ENCODE measurements at regions not wholly inside any gene's neighbourhood (a gene's known extent, or its start where the extent isn't known, plus 50 kb on each side); places are given as distances from the start of the nearest gene placed in this dataset.

- TF ChIP-seq CTCF (conservative IDR thresholded peaks at IDR 0.05) (no peak), ZFX (IDR thresholded peaks at IDR 0.05) (no peak)
These were observed 75.5 kb upstream of the LRIG3 start for GRCh38 chr12:58995666-58996363.
